Calu3 (cell line): ENCODE measurements at regions not wholly inside any gene's neighbourhood (a gene's known extent, or its start where the extent isn't known, plus 50 kb on each side); places are given as distances from the start of the nearest gene placed in this dataset.

ENCODE experiments used
- BruUV-seq: library from RNA; stranded (reverse); fragments of 400-500 nt; replicated peaks from 2 replicates; lab custom pipeline; 2021; lab: Mats Ljungman, UMichigan
- CTCF ChIA-PET: fragments of 300-600 bp; sonication (Branson Sonifier 250); formaldehyde crosslinking; loops from one replicate; lab custom pipeline; 2022; ENCODE audit warnings: antibody characterized with exemption; lab: Charles Lee
- DNase-seq: peaks from one replicate; pipeline ENCODE4 v3.0.0; 2022
- H3K27ac Mint-ChIP-seq: one replicate; pipeline ENCODE4 v1.8.0; 2022; ENCODE audit warnings: mixed read lengths; ENCODE audit not compliant: unreplicated experiment
- H3K27me3 Mint-ChIP-seq: one replicate; pipeline ENCODE4 v1.8.0; 2022; ENCODE audit warnings: mixed read lengths; ENCODE audit not compliant: unreplicated experiment
- H3K36me3 Mint-ChIP-seq: one replicate; pipeline ENCODE4 v1.8.0; 2022; ENCODE audit warnings: mild to moderate bottlenecking, moderate library complexity, mixed read lengths; ENCODE audit not compliant: insufficient read depth, unreplicated experiment
- H3K4me1 Mint-ChIP-seq: one replicate; pipeline ENCODE4 v1.8.0; 2022; ENCODE audit warnings: mild to moderate bottlenecking, low read depth, mixed read lengths; ENCODE audit not compliant: unreplicated experiment
- H3K4me3 Mint-ChIP-seq: one replicate; pipeline ENCODE4 v1.8.0; 2022; ENCODE audit warnings: mild to moderate bottlenecking, low read depth, moderate library complexity, mixed read lengths; ENCODE audit not compliant: unreplicated experiment
- H3K9me3 Mint-ChIP-seq: one replicate; pipeline ENCODE4 v1.8.0; 2022; ENCODE audit warnings: low read depth, mixed read lengths; ENCODE audit not compliant: unreplicated experiment
- CTCF ChIP-seq: fragments of 200-600 bp; IDR thresholded peaks from one replicate; pipeline ENCODE4 v1.8.0; 2022; ENCODE audit warnings: antibody characterized with exemption; ENCODE audit not compliant: unreplicated experiment
- intact Hi-C: fragments of 100-400 bp; cut with micrococcal nuclease; formaldehyde crosslinking; loops from one replicate; pipeline ENCODE4 v1.10.0; 2022; ENCODE audit not compliant: unreplicated experiment

GRCh38 chr3:25861566-25861965 lies 71.7 kb downstream of the OXSM start:
- Mint-ChIP-seq H3K27me3 (no peaks in the 10 kb centered on the region), H3K27ac (no peak overlapping the region), H3K4me3 (no peak overlapping the region), H3K4me1 (no peaks in the 10 kb centered on the region), H3K9me3 (no peaks in the 10 kb centered on the region), H3K36me3 (no peaks in the 10 kb centered on the region)
- DNase-seq, result no peak
- no peak for TF ChIP-seq CTCF
- CTCF ChIA-PET, result no interaction called here
- no TSS peak for BruUV-seq
- intact Hi-C loops, result loop anchor here (5.0 kb wide), 1 partner anchor 101 kb away; no protein-coding TSS in a partner anchor

GRCh38 chr3:25863011-25863415 lies 73.1 kb downstream of the OXSM start:
- no peak for DNase-seq
- Mint-ChIP-seq H3K4me1 (no peaks in the 10 kb centered on the region), H3K36me3 (no peaks in the 10 kb centered on the region), H3K27ac (no peak overlapping the region), H3K27me3 (no peaks in the 10 kb centered on the region), H3K9me3 (no peaks in the 10 kb centered on the region), H3K4me3 (no peak overlapping the region)
- BruUV-seq, result no TSS peak
- CTCF ChIA-PET, result interaction anchor here (0.7 kb wide), 1 partner anchor 1818 kb away, joined by 3 read pairs; no protein-coding TSS in a partner anchor
- intact Hi-C loops, result loop anchor here (5.0 kb wide), 1 partner anchor 99 kb away; no protein-coding TSS in a partner anchor
- no peak for TF ChIP-seq CTCF

- H3K36me3 Mint-ChIP-seq, result no peaks in the 10 kb centered on the region
- no peak overlapping the region for H3K4me3 Mint-ChIP-seq
- H3K4me1 Mint-ChIP-seq, result no peaks in the 10 kb centered on the region
- no peaks in the 10 kb centered on the region for H3K9me3 Mint-ChIP-seq
- no TSS peak for BruUV-seq
- intact Hi-C loops, result loop anchor here (5.0 kb wide), 1 partner anchor 99 kb away; no protein-coding TSS in a partner anchor
- no peak overlapping the region for H3K27ac Mint-ChIP-seq
- DNase-seq, result no peak
- no peaks in the 10 kb centered on the region for H3K27me3 Mint-ChIP-seq
- no peak for TF ChIP-seq CTCF
- CTCF ChIA-PET, result interaction anchor here (0.7 kb wide), 1 partner anchor 1817 kb away, joined by 3 read pairs; no protein-coding TSS in a partner anchor
Observed at GRCh38 chr3:25863416-25863959, 73.6 kb downstream of the OXSM start.

GRCh38 chr3:25870452-25870851 lies 80.6 kb downstream of the OXSM start:
- Mint-ChIP-seq H3K27me3 (no peaks in the 10 kb centered on the region), H3K9me3 (no peaks in the 10 kb centered on the region), H3K4me1 (no peaks in the 10 kb centered on the region), H3K36me3 (peaks cover under 1% of the 10 kb centered on the region), H3K27ac (no peak overlapping the region), H3K4me3 (no peak overlapping the region)
- no peak for TF ChIP-seq CTCF
- DNase-seq, result no peak
- CTCF ChIA-PET, result no interaction called here
- no TSS peak for BruUV-seq
- intact Hi-C loops, result no loop called here
